C4-2B (cell line): ENCODE measurements at regions not wholly inside any gene's neighbourhood (a gene's known extent, or its start where the extent isn't known, plus 50 kb on each side); places are given as distances from the start of the nearest gene placed in this dataset.

ENCODE experiments used
- CTCF ChIP-seq: fragments of 450-650 bp; conservative IDR thresholded peaks from 2 replicates; pipeline ENCODE4 v1.5.1; 2017; ENCODE audit warnings: mild to moderate bottlenecking
- ZFX ChIP-seq: fragments of 450-650 bp; IDR thresholded peaks from 2 replicates; pipeline ENCODE4 v1.6.1; 2017

DNA sequence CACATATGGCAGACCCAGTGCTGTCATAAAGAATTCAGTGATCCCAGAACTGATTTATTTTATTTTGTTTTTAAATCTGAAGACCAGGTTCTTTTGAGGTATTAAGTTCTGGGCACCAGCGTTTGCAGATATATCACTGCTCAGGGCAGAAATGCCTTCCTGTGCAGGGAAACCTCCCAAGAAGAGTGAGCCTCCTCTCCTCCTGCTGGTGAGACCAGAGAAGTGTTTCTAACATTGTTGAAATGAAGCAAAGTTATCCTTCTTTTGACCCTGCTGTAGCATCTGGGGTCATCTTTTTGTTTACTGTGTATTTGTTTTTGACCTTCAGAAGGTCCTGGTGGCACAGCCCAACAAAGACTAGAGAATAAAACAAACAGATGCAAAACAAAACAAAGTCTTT lies 94.0 kb downstream of the AQP4 start:
- TF ChIP-seq CTCF, result peak; percentile 45
- no peak for TF ChIP-seq ZFX
